SK-N-SH (cell line): ENCODE measurements at regions not wholly inside any gene's neighbourhood (a gene's known extent, or its start where the extent isn't known, plus 50 kb on each side); places are given as distances from the start of the nearest gene placed in this dataset.
"Not testable (repeated sequence)": the region's sequence is repeated elsewhere in the genome, so short reads cannot be mapped to it uniquely, and the experiment has no call there.

Experiments used
- CTCF ChIA-PET: fragments of 300-600, 350-600 bp; formaldehyde crosslinking; extraction: SDS; loops from one replicate; lab custom pipeline; 2021; lab: Yijun Ruan, JAX
- POLR2A ChIA-PET: fragments of 350-600 bp; sonication (Branson Sonifier 250); formaldehyde crosslinking; extraction: SDS; loops from one replicate; lab custom pipeline; 2020; ENCODE audit warnings: antibody characterized with exemption, inconsistent platforms; lab: Yijun Ruan, JAX
- DNase-seq: peaks from one replicate; pipeline ENCODE4 v3.0.0; 2012
- H2AFZ ChIP-seq: fragments of 200-600 bp; sonication (generic); 2 replicates; pipeline ENCODE4 v1.8.1; 2016; ENCODE audit warnings: antibody characterized with exemption, mild to moderate bottlenecking, low read depth
- H3F3A ChIP-seq: fragments of 200-600 bp; sonication (generic); replicated peaks from 2 replicates; pipeline ENCODE3; 2016; ENCODE audit warnings: antibody characterized with exemption, mild to moderate bottlenecking; ENCODE audit not compliant: insufficient read depth
- H3K27ac ChIP-seq, 2 experiments: fragments of 200-500 bp in 1 of 2; fragments of 200-600 bp in 1 of 2; sonication (Bioruptor generic) in 1 of 2; sonication (generic), shearing (Covaris generic) in 1 of 2; 2 replicates each; pipeline versions ENCODE4 v1.5.1 to v1.6.1; 2014 to 2016; ENCODE audit warnings: low read depth in 2 of 2, inconsistent platforms in 1 of 2, low read length in 1 of 2, mild to moderate bottlenecking in 1 of 2, mixed read lengths in 1 of 2
- H3K27me3 ChIP-seq: fragments of 200-600 bp; sonication (generic), shearing (Covaris generic); 2 replicates; pipeline ENCODE4 v1.6.1; 2016; ENCODE audit warnings: mixed run types; ENCODE audit not compliant: insufficient read depth
- H3K36me3 ChIP-seq, 2 experiments: fragments of 200-500 bp in 1 of 2; fragments of 200-600 bp in 1 of 2; sonication (Bioruptor generic) in 1 of 2; sonication (generic) in 1 of 2; replicated peaks in 1 of 2; 2 replicates each; pipeline versions ENCODE3 to v1.5.1; 2014 to 2016; ENCODE audit warnings: low read length in 1 of 2, mild to moderate bottlenecking in 1 of 2; ENCODE audit not compliant: insufficient read depth in 2 of 2, control insufficient read depth in 1 of 2
- H3K4me1 ChIP-seq, 2 experiments: fragments of 200-500 bp in 1 of 2; fragments of 200-600 bp in 1 of 2; sonication (Bioruptor generic) in 1 of 2; sonication (generic), shearing (Covaris generic) in 1 of 2; 2 replicates each; pipeline versions ENCODE4 v1.5.1 to v1.6.1; 2014 to 2016; ENCODE audit warnings: low read depth in 1 of 2, low read length in 1 of 2, mixed run types in 1 of 2; ENCODE audit not compliant: insufficient read depth in 2 of 2, control insufficient read depth in 1 of 2
- H3K4me2 ChIP-seq: fragments of 200-600 bp; sonication (generic), shearing (Covaris generic); 2 replicates; pipeline ENCODE4 v1.6.1; 2017; ENCODE audit warnings: mixed run types
- H3K4me3 ChIP-seq, 2 experiments: fragments of 200-500 bp in 1 of 2; fragments of 200-600 bp in 1 of 2; sonication (Bioruptor generic) in 1 of 2; sonication (generic), shearing (Covaris generic) in 1 of 2; 2 replicates each; pipeline versions ENCODE4 v1.5.1 to v1.8.1; 2014 to 2016; ENCODE audit warnings: low read depth in 2 of 2, inconsistent platforms in 1 of 2, low read length in 1 of 2, mild to moderate bottlenecking in 1 of 2, mixed read lengths in 1 of 2, moderate library complexity in 1 of 2
- H3K79me2 ChIP-seq: fragments of 200-600 bp; sonication (generic); 2 replicates; pipeline ENCODE4 v1.8.1; 2017; ENCODE audit warnings: mild to moderate bottlenecking; ENCODE audit not compliant: insufficient read depth
- H3K9ac ChIP-seq: fragments of 200-600 bp; sonication (generic); 2 replicates; pipeline ENCODE4 v1.6.1; 2017; ENCODE audit warnings: mixed run types
- H3K9me2 ChIP-seq: fragments of 200-600 bp; sonication (generic); 2 replicates; pipeline ENCODE4 v1.6.1; 2017; ENCODE audit warnings: mixed run types
- H3K9me3 ChIP-seq: fragments of 200-600 bp; sonication (generic); 2 replicates; pipeline ENCODE4 v1.6.1; 2017; ENCODE audit warnings: mixed run types, mild to moderate bottlenecking, moderate library complexity
- H4K20me1 ChIP-seq: fragments of 200-600 bp; sonication (generic); 2 replicates; pipeline ENCODE4 v1.6.1; 2017; ENCODE audit warnings: mild to moderate bottlenecking, mixed run types; ENCODE audit not compliant: insufficient read depth
- CHD2 ChIP-seq: fragments of 150-350 bp; IDR thresholded peaks from 2 replicates; pipeline ENCODE4 v1.6.1; 2018; ENCODE audit warnings: low read length; ENCODE audit not compliant: partially characterized antibody
- EP300 ChIP-seq, 2 experiments: IDR thresholded peaks; 2 replicates each; pipeline versions ENCODE4 v1.4.0 to v1.6.1; 2012; ENCODE audit warnings: borderline replicate concordance in 1 of 2, low read depth in 1 of 2, low read length in 1 of 2
- MEF2A ChIP-seq: IDR thresholded peaks from 2 replicates; pipeline ENCODE4 v1.4.0; 2012; ENCODE audit warnings: low read depth, borderline replicate concordance
- NFIC ChIP-seq: IDR thresholded peaks from 2 replicates; pipeline ENCODE4 v1.4.0; 2012; ENCODE audit warnings: borderline replicate concordance
- POLR2AphosphoS5 ChIP-seq: IDR thresholded peaks from 2 replicates; pipeline ENCODE4 v1.6.1; 2012; ENCODE audit warnings: low read depth, low read length
- RAD21 ChIP-seq: IDR thresholded peaks from 2 replicates; pipeline ENCODE4 v1.6.1; 2012; ENCODE audit warnings: mild to moderate bottlenecking, low read length
- RFX5 ChIP-seq: IDR thresholded peaks from 2 replicates; pipeline ENCODE4 v1.6.1; 2012; ENCODE audit warnings: mild to moderate bottlenecking, improper control_type of control experiment, low read length
- RXRA ChIP-seq: IDR thresholded peaks from 2 replicates; pipeline ENCODE4 v1.4.0; 2012; ENCODE audit warnings: low read depth, mild to moderate bottlenecking, borderline replicate concordance
- SMC3 ChIP-seq: IDR thresholded peaks from 2 replicates; pipeline ENCODE4 v1.6.1; 2012; ENCODE audit warnings: low read depth, low read length, improper control_type of control experiment
- WGBS: methylation state at CpG from one replicate; pipeline ENCODE4 v1.1.6; 2017; ENCODE audit warnings: low lambda C conversion rate; 5-methylcytosine and 5-hydroxymethylcytosine counted together
- TF ChIP-seq, protein P1 (sequence below): fragments of 200-600 bp; sonication (generic); IDR thresholded peaks from 2 replicates; pipeline ENCODE4 v1.6.1; 2017; ENCODE audit warnings: antibody characterized with exemption, mild to moderate bottlenecking, moderate library complexity

DNA sequence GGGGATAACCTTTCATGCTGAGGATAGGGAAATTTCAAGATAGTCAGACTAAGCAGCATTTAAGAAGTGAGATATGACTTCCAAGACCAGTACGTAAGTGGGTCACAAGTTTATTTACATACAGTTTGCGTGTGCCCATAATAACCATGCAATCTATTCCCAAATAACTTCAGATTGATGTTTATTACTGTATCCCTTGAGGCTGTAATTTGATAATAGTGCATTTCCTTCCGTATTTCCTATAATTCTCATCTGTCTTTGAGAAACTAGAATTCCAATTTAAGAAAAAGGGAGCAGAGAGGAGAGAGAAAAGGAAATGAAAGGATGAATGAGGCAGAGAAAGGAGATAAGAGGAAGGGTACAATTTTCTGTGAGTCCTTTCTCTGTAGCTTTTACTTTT is 1073.1 kb downstream of the EPHA3 start:
- H3K9me3 ChIP-seq, result no peaks in the 10 kb centered on the region
- H3K4me1 ChIP-seq, result no peaks in the 10 kb centered on the region
- 9% methylated on average over 3 of the region's 3 CpGs for WGBS
- no peak overlapping the region for H2AFZ ChIP-seq
- CTCF ChIA-PET, result interaction anchor here (0.6 kb wide), 1 partner anchor 9 kb away, joined by 3 read pairs; no protein-coding TSS in a partner anchor
- no peak overlapping the region for H3K9ac ChIP-seq
- no peaks in the 10 kb centered on the region for H3K79me2 ChIP-seq
- POLR2A ChIA-PET, result no interaction called here
- no peak overlapping the region for H3K27ac ChIP-seq
- TF ChIP-seq CHD2, result no peak
- no peak for TF ChIP-seq EP300 (IDR thresholded peaks at IDR 0.05; ENCODE audit: borderline replicate concordance in 1 of 2, low read depth in 1 of 2, low read length in 1 of 2)
- TF ChIP-seq SMC3, result no peak
- no peak for TF ChIP-seq MEF2A
- TF ChIP-seq RXRA, result no peak
- no peak for TF ChIP-seq RFX5
- TF ChIP-seq, protein P1, sequence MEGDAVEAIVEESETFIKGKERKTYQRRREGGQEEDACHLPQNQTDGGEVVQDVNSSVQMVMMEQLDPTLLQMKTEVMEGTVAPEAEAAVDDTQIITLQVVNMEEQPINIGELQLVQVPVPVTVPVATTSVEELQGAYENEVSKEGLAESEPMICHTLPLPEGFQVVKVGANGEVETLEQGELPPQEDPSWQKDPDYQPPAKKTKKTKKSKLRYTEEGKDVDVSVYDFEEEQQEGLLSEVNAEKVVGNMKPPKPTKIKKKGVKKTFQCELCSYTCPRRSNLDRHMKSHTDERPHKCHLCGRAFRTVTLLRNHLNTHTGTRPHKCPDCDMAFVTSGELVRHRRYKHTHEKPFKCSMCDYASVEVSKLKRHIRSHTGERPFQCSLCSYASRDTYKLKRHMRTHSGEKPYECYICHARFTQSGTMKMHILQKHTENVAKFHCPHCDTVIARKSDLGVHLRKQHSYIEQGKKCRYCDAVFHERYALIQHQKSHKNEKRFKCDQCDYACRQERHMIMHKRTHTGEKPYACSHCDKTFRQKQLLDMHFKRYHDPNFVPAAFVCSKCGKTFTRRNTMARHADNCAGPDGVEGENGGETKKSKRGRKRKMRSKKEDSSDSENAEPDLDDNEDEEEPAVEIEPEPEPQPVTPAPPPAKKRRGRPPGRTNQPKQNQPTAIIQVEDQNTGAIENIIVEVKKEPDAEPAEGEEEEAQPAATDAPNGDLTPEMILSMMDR, result no peak
- no peak for TF ChIP-seq POLR2AphosphoS5
- no peak for TF ChIP-seq NFIC
- H4K20me1 ChIP-seq, result no peaks in the 10 kb centered on the region
- H3K27me3 ChIP-seq, result peaks cover 8% of the 10 kb centered on the region; the same call in 1 of the 2 replicates
- no peak for DNase-seq
- H3K4me2 ChIP-seq, result no peak overlapping the region
- no peaks in the 10 kb centered on the region for H3F3A ChIP-seq
- no peak overlapping the region for H3K4me3 ChIP-seq
- no peaks in the 10 kb centered on the region for H3K9me2 ChIP-seq
- H3K36me3 ChIP-seq, result no peaks in the 10 kb centered on the region

DNA sequence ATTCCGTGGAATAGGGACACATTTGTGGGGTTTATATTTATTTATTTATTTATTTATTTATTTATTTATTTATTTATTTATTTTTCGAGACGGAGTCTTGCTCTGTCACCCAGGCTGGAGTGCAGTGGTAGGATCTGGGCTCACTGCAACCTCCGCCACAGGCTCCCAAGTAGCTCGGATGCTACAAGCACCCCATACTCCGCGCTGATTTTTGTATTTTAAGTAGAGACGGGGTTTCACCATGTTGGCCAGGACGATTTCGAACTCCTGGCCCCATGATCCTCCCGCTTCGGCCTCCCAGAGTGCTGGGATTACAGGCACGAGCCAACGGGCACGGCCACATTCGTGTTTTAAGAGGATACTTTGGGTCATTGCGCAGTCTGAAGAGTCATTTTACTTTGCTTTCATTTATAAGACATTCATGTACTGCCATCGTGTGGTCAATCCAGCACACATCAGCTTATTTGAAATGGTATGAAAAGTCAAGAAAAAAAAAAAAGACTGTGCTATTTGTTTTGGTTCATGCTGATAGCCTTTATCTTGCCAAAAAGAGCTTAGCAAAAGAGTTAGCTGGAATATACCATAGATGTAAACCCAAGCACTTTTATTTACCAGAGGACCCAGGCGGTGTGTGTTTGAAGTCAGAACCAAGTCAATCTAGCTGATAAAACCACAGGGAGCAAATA is 1075.0 kb downstream of the EPHA3 start:
- H4K20me1 ChIP-seq, H3K79me2 ChIP-seq, H3K27me3 ChIP-seq, H3F3A ChIP-seq, H3K9me2 ChIP-seq, H3K9me3 ChIP-seq, H3K4me1 ChIP-seq, H3K36me3 ChIP-seq, H3K27ac ChIP-seq, POLR2A ChIA-PET: not testable (repeated sequence)
- TF ChIP-seq, protein P1, result peak; percentile 54
- TF ChIP-seq RAD21, result peak; percentile 51
- Histone ChIP-seq H3K4me3 (peak overlapping the region; percentile 21 to 86), H3K4me2 (peak overlapping the region; percentile 73), H2AFZ (peak overlapping the region; percentile 95; the same call in 1 of the 2 replicates), H3K9ac (0 out of 2 replicates have a peak overlapping the region, but pooled peaks have one; percentile 22)
- DNase-seq, result peak; percentile 4
- CTCF ChIA-PET, result interaction anchor here (1.2 kb wide), 1 partner anchor 598 kb away, joined by 3 read pairs; no protein-coding TSS in a partner anchor
- 6% methylated on average over 19 of the region's 19 CpGs for WGBS
